Gastrocnemius medialis (tissue), 4 donors: ENCODE measurements at regions not wholly inside any gene's neighbourhood (a gene's known extent, or its start where the extent isn't known, plus 50 kb on each side); places are given as distances from the start of the nearest gene placed in this dataset.

Experiments
- CTCF ChIP-seq, 5 experiments: fragments of 450-650 bp in 3 of 5; fragments of 200-600 bp in 2 of 5; sonication (generic) in 2 of 5; IDR thresholded peaks in 4 of 5; conservative IDR thresholded peaks in 1 of 5; 1 replicate in 4 of 5; 2 replicates in 1 of 5; pipeline ENCODE4 v1.5.1; 2016 to 2019; ENCODE audit warnings: antibody characterized with exemption in 5 of 5, mild to moderate bottlenecking in 3 of 5, moderate library complexity in 3 of 5
- POLR2A ChIP-seq, 2 donors: fragments of 450-650 bp; IDR thresholded peaks; one replicate each; pipeline ENCODE4 v1.6.1; 2017; ENCODE audit warnings: antibody characterized with exemption in 2 of 2, mild to moderate bottlenecking in 2 of 2, moderate library complexity in 2 of 2

- TF ChIP-seq CTCF (IDR thresholded peaks at IDR 0.05 in 4 of 5, conservative IDR thresholded peaks at IDR 0.05 in 1 of 5): no peak
- no peak for TF ChIP-seq POLR2A (IDR thresholded peaks at IDR 0.05)
Observed at GRCh38 chr18:35892118-35892517, 80.4 kb upstream of the RMP24 start.
